B cell (primary cell): ENCODE measurements at regions not wholly inside any gene's neighbourhood (a gene's known extent, or its start where the extent isn't known, plus 50 kb on each side); places are given as distances from the start of the nearest gene placed in this dataset.

Experiments used
- ATAC-seq: fragments of 200-7000 bp; cut with Tn5 transposase; one replicate; pipeline ENCODE4 v1.10.0; 2021; ENCODE audit warnings: low read depth, mild to moderate bottlenecking, moderate number of reproducible peaks, moderate library complexity
- CTCF ChIA-PET: fragments of 350-600 bp; sonication (Branson Sonifier 250); formaldehyde crosslinking; loops from one replicate; lab custom pipeline; 2021; ENCODE audit warnings: antibody characterized with exemption, inconsistent platforms; lab: Charles Lee
- POLR2A ChIA-PET: fragments of 350-600 bp; sonication (Branson Sonifier 250); formaldehyde crosslinking; loops from one replicate; lab custom pipeline; 2021; ENCODE audit warnings: antibody characterized with exemption; lab: Charles Lee
- DNase-seq: peaks from one replicate; pipeline ENCODE4 v3.0.0; 2013
- H2AFZ ChIP-seq: 2 replicates; pipeline ENCODE4 v1.6.1; 2012; ENCODE audit warnings: mild to moderate bottlenecking, low read depth, low read length; ENCODE audit not compliant: insufficient read depth, poor library complexity, severe bottlenecking
- H3K27ac ChIP-seq, 2 donors: 1 replicate in 1 of 2; 2 replicates in 1 of 2; pipeline ENCODE4 v1.5.1; 2012 to 2013; ENCODE audit warnings: low read length in 2 of 2, mild to moderate bottlenecking in 2 of 2, moderate library complexity in 1 of 2
- H3K27me3 ChIP-seq, 4 experiments: fragments of 200-600 bp in 1 of 4; sonication (generic) in 1 of 4; replicated peaks in 1 of 4; 1 replicate in 2 of 4; 2 replicates in 2 of 4; pipeline versions ENCODE4 v1.6.1 to v1.7.0; 2013 to 2016; ENCODE audit warnings: low read length in 3 of 4, mild to moderate bottlenecking in 2 of 4, mixed read lengths in 1 of 4, moderate library complexity in 1 of 4; ENCODE audit not compliant: insufficient read depth in 4 of 4, control insufficient read depth in 3 of 4; ENCODE audit errors: control extremely low read depth in 1 of 4
- H3K36me3 ChIP-seq, 2 experiments: replicated peaks in 1 of 2; 1 replicate in 1 of 2; 2 replicates in 1 of 2; pipeline versions ENCODE4 v1.6.1 to v1.7.1; 2013; ENCODE audit warnings: low read length in 1 of 2; ENCODE audit not compliant: insufficient read depth in 2 of 2, control insufficient read depth in 1 of 2; ENCODE audit errors: control extremely low read depth in 1 of 2, extremely low read depth in 1 of 2
- H3K4me1 ChIP-seq, 2 donors: fragments of 200-600 bp in 1 of 2; sonication (generic) in 1 of 2; 1 replicate in 1 of 2; 2 replicates in 1 of 2; pipeline versions ENCODE4 v1.5.1 to v1.6.1; 2013 to 2017; ENCODE audit warnings: low read length in 2 of 2; ENCODE audit not compliant: control insufficient read depth in 2 of 2, insufficient read depth in 2 of 2
- H3K4me2 ChIP-seq: replicated peaks from 2 replicates; pipeline ENCODE3; 2012; ENCODE audit warnings: mild to moderate bottlenecking, low read depth, low read length; ENCODE audit not compliant: poor library complexity, severe bottlenecking
- H3K4me3 ChIP-seq, 5 experiments: fragments of 200-600 bp in 1 of 5; sonication (generic) in 1 of 5; 1 replicate in 3 of 5; 2 replicates in 2 of 5; pipeline versions ENCODE4 v1.5.1 to v1.7.0; 2011 to 2016; ENCODE audit warnings: low read length in 4 of 5, mild to moderate bottlenecking in 4 of 5, low read depth in 2 of 5, control low read depth in 1 of 5, moderate library complexity in 1 of 5; ENCODE audit not compliant: insufficient read depth in 1 of 5; ENCODE audit errors: control extremely low read depth in 1 of 5, extremely low read depth in 1 of 5
- H3K79me2 ChIP-seq: fragments of 200-600 bp; sonication (generic); one replicate; pipeline ENCODE4 v1.6.0; 2016; ENCODE audit warnings: low read length; ENCODE audit not compliant: control insufficient read depth, insufficient read depth
- H3K9ac ChIP-seq: fragments of 200-600 bp; sonication (generic); 2 replicates; pipeline ENCODE4 v1.6.1; 2017; ENCODE audit warnings: mild to moderate bottlenecking, low read length, moderate library complexity
- H3K9me3 ChIP-seq, 3 donors: one replicate each; pipeline versions ENCODE4 v1.6.1 to v1.7.1; 2013; ENCODE audit warnings: low read length in 2 of 3; ENCODE audit not compliant: control insufficient read depth in 2 of 3, insufficient read depth in 1 of 3; ENCODE audit errors: control extremely low read depth in 1 of 3
- H4K20me1 ChIP-seq: 2 replicates; pipeline ENCODE4 v1.6.0; 2012; ENCODE audit warnings: mild to moderate bottlenecking, low read length; ENCODE audit not compliant: insufficient read depth, control insufficient read depth, poor library complexity, severe bottlenecking
- H3K27ac Mint-ChIP-seq: one replicate; pipeline ENCODE4 v1.8.0; 2021; ENCODE audit warnings: mixed read lengths
- H3K27me3 Mint-ChIP-seq: one replicate; pipeline ENCODE4 v1.8.0; 2021; ENCODE audit warnings: mixed read lengths
- H3K4me1 Mint-ChIP-seq: one replicate; pipeline ENCODE4 v1.8.0; 2021; ENCODE audit warnings: mixed read lengths
- H3K4me3 Mint-ChIP-seq: one replicate; pipeline ENCODE4 v1.8.0; 2021; ENCODE audit warnings: mixed read lengths
- H3K9me3 Mint-ChIP-seq: one replicate; pipeline ENCODE4 v1.8.0; 2022; ENCODE audit warnings: mixed read lengths; ENCODE audit not compliant: insufficient read depth
- CTCF ChIP-seq: fragments of 200-600 bp; IDR thresholded peaks from one replicate; pipeline ENCODE4 v1.8.0; 2022; ENCODE audit warnings: antibody characterized with exemption, mild to moderate bottlenecking
- EZH2 ChIP-seq: IDR thresholded peaks from 2 replicates; pipeline ENCODE4 v1.6.1; 2012; ENCODE audit warnings: borderline replicate concordance, low read depth, mild to moderate bottlenecking, moderate library complexity, low read length; ENCODE audit not compliant: insufficient read depth, poor library complexity, severe bottlenecking
- WGBS: methylation state at CpG from one replicate; pipeline ENCODE4 v1.1.5; 2013; ENCODE audit warnings: missing lambda C conversion rate; ENCODE audit not compliant: insufficient coverage; 5-methylcytosine and 5-hydroxymethylcytosine counted together
- intact Hi-C: fragments of 100-400 bp; cut with micrococcal nuclease; formaldehyde crosslinking; loops from one replicate; pipeline ENCODE4 v1.10.0; 2022

DNA sequence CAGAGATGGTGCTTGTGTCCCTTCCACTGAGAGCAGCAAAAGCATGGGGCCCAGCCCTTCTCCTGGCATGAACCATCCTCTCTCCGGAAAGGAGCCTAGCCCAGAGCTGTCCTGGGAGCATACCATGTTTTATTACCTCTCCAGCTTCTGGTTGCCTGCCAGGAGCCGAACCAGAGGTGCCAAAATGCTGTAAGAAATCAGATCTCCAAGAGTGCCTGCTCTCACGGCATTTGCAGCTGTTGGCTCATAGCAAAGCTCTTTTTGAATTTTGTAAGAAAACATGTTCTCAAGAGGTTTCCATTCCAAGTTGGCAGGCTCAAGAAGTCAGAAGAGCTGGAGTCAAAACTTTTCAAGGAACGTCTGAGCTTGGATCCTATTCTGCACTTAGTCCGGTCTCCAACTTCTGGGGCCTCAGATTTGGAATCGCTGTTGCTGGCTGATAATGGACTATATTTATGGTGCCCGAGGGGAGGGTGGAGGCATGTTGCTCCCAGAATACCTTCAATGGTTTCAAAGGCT is 211.7 kb upstream of the MKI67 start:
- H3K4me3 ChIP-seq = no peak overlapping the region
- ATAC-seq (no peak), DNase-seq (no peak)
- intact Hi-C loops = no loop called here
- H3K79me2 ChIP-seq = no peaks in the 10 kb centered on the region
- H3K9me3 Mint-ChIP-seq = no peaks in the 10 kb centered on the region
- no peaks in the 10 kb centered on the region for H4K20me1 ChIP-seq
- H3K4me1 ChIP-seq = no peaks in the 10 kb centered on the region
- CTCF ChIA-PET = no interaction called here
- POLR2A ChIA-PET = no interaction called here
- H3K27ac ChIP-seq = no peak overlapping the region
- H3K4me1 Mint-ChIP-seq = no peaks in the 10 kb centered on the region
- H3K27me3 ChIP-seq = no peaks in the 10 kb centered on the region
- H3K4me2 ChIP-seq = no peak overlapping the region
- no peak overlapping the region for H3K4me3 Mint-ChIP-seq
- no peak overlapping the region for H3K9ac ChIP-seq
- WGBS = 64% methylated on average over 4 of the region's 7 CpGs
- H3K36me3 ChIP-seq = no peaks in the 10 kb centered on the region
- no peak overlapping the region for H2AFZ ChIP-seq
- H3K27ac Mint-ChIP-seq = no peak overlapping the region
- TF ChIP-seq CTCF (no peak), EZH2 (no peak)
- H3K27me3 Mint-ChIP-seq = peaks cover 3% of the 10 kb centered on the region
- H3K9me3 ChIP-seq = peaks cover 0 to 1% (median 0%) of the 10 kb centered on the region in 3 donors

GRCh38 chr10:128338951-128339350 is 212.7 kb upstream of the MKI67 start:
- no CpG with 5 or more reads among the region's 3 CpGs for WGBS
- Histone ChIP-seq H3K79me2 (no peaks in the 10 kb centered on the region), H4K20me1 (no peaks in the 10 kb centered on the region), H3K4me2 (no peak overlapping the region), H3K9me3 (no peaks in the 10 kb centered on the region), H3K4me1 (no peaks in the 10 kb centered on the region), H3K4me3 (no peak overlapping the region), H2AFZ (no peak overlapping the region), H3K9ac (no peak overlapping the region), H3K27ac (no peak overlapping the region), H3K36me3 (no peaks in the 10 kb centered on the region), H3K27me3 (no peaks in the 10 kb centered on the region)
- intact Hi-C loops = no loop called here
- ChIA-PET POLR2A (no interaction called here), CTCF (no interaction called here)
- no peak overlapping the region for H3K27ac Mint-ChIP-seq
- H3K9me3 Mint-ChIP-seq = no peaks in the 10 kb centered on the region
- H3K4me1 Mint-ChIP-seq = no peaks in the 10 kb centered on the region
- peaks cover 3% of the 10 kb centered on the region for H3K27me3 Mint-ChIP-seq
- no peak overlapping the region for H3K4me3 Mint-ChIP-seq
- DNase-seq (no peak), ATAC-seq (no peak)
- TF ChIP-seq CTCF (no peak), EZH2 (no peak)
